Endothelial cell of umbilical vein (primary cell): ENCODE measurements at regions not wholly inside any gene's neighbourhood (a gene's known extent, or its start where the extent isn't known, plus 50 kb on each side); places are given as distances from the start of the nearest gene placed in this dataset.
"Not testable (repeated sequence)": the region's sequence is repeated elsewhere in the genome, so short reads cannot be mapped to it uniquely, and the experiment has no call there.

Experiments used
- BruUV-seq: library from RNA; stranded (reverse); fragments of 400-500 nt; replicated peaks from 2 replicates; lab custom pipeline; 2021; lab: Mats Ljungman, UMichigan
- CTCF ChIA-PET: fragments of 300-600, 350-600 bp; sonication (Branson Sonifier 250); formaldehyde crosslinking; loops from one replicate; lab custom pipeline; 2021; ENCODE audit warnings: antibody characterized with exemption, inconsistent platforms; lab: Charles Lee
- POLR2A ChIA-PET: fragments of 300-600, 350-600 bp; sonication (Branson Sonifier 250); formaldehyde crosslinking; loops from one replicate; lab custom pipeline; 2021; ENCODE audit warnings: antibody characterized with exemption, inconsistent platforms; lab: Charles Lee
- DNase-seq: peaks from one replicate; pipeline ENCODE4 v3.0.0-alpha.2; 2011; ENCODE audit warnings: low read depth, low spot score
- FAIRE-seq: peaks from 2 replicates; lab custom pipeline; 2011; peaks lifted over from hg19 to GRCh38; lab: Jason Lieb, UNC
- H2AFZ ChIP-seq: 2 replicates; pipeline ENCODE4 v1.6.0; 2012; ENCODE audit warnings: low read depth, low read length, control low read depth, inconsistent platforms
- H3K27ac ChIP-seq: 2 replicates; pipeline ENCODE4 v1.5.1; 2011; ENCODE audit warnings: low read depth, mild to moderate bottlenecking, control low read depth, low read length, moderate library complexity; ENCODE audit not compliant: insufficient read depth
- H3K27me3 ChIP-seq, 2 experiments: 2 replicates each; pipeline versions ENCODE4 v1.6.0 to v1.6.1; 2011; ENCODE audit warnings: low read length in 2 of 2, mixed read lengths in 1 of 2; ENCODE audit not compliant: control insufficient read depth in 2 of 2, insufficient read depth in 2 of 2
- H3K36me3 ChIP-seq, 2 experiments: 2 replicates in 1 of 2; 3 replicates in 1 of 2; pipeline ENCODE4 v1.5.1; 2011; ENCODE audit warnings: low read length in 2 of 2, mild to moderate bottlenecking in 1 of 2, moderate library complexity in 1 of 2; ENCODE audit not compliant: control insufficient read depth in 2 of 2, insufficient read depth in 2 of 2; ENCODE audit errors: extremely low read depth in 1 of 2
- H3K4me1 ChIP-seq: 3 replicates; pipeline ENCODE4 v1.5.1; 2011; ENCODE audit warnings: mild to moderate bottlenecking, low read length; ENCODE audit not compliant: control insufficient read depth, insufficient read depth; ENCODE audit errors: extremely low read depth
- H3K4me2 ChIP-seq: 2 replicates; pipeline ENCODE4 v1.6.1; 2011; ENCODE audit warnings: low read length, control low read depth, mixed read lengths; ENCODE audit not compliant: insufficient read depth
- H3K4me3 ChIP-seq, 3 experiments: fragments of 200-600 bp in 1 of 3; sonication (generic), shearing (Covaris generic) in 1 of 3; replicated peaks in 1 of 3; 2 replicates each; pipeline ENCODE4 v1.5.1; 2011 to 2016; ENCODE audit warnings: control low read depth in 3 of 3, low read length in 3 of 3, mild to moderate bottlenecking in 2 of 3, inconsistent platforms in 1 of 3, low read depth in 1 of 3, moderate library complexity in 1 of 3; ENCODE audit not compliant: insufficient read depth in 1 of 3
- H3K79me2 ChIP-seq: 2 replicates; pipeline ENCODE4 v1.6.0; 2012; ENCODE audit warnings: low read length, inconsistent platforms; ENCODE audit not compliant: control insufficient read depth, insufficient read depth
- H3K9ac ChIP-seq: replicated peaks from 2 replicates; pipeline ENCODE3; 2011; ENCODE audit warnings: low read length, control low read depth; ENCODE audit not compliant: insufficient read depth; ENCODE audit errors: extremely low read depth
- H3K9me1 ChIP-seq: replicated peaks from 3 replicates; pipeline ENCODE4 v1.6.0; 2011; ENCODE audit warnings: mild to moderate bottlenecking, low read length; ENCODE audit not compliant: control insufficient read depth, insufficient read depth; ENCODE audit errors: extremely low read depth
- H3K9me3 ChIP-seq: replicated peaks from 2 replicates; pipeline ENCODE4 v1.5.1; 2012; ENCODE audit warnings: low read length, inconsistent platforms; ENCODE audit not compliant: control insufficient read depth, insufficient read depth
- H4K20me1 ChIP-seq: replicated peaks from 2 replicates; pipeline ENCODE3; 2011; ENCODE audit warnings: mild to moderate bottlenecking, low read length; ENCODE audit not compliant: control insufficient read depth, insufficient read depth; ENCODE audit errors: extremely low read depth
- FOS ChIP-seq: IDR thresholded peaks from 2 replicates; pipeline ENCODE4 v1.6.1; 2011; ENCODE audit warnings: mild to moderate bottlenecking, low read length, moderate library complexity, borderline replicate concordance; ENCODE audit not compliant: insufficient read depth
- MYC ChIP-seq: IDR thresholded peaks from one replicate; pipeline ENCODE4 v1.6.1; 2011; ENCODE audit warnings: mild to moderate bottlenecking, low read depth, low read length
- POLR2A ChIP-seq: IDR thresholded peaks from 2 replicates; pipeline ENCODE4 v1.6.1; 2012; ENCODE audit warnings: low read depth, mild to moderate bottlenecking, control low read depth, low read length
- POLR2AphosphoS5 ChIP-seq: IDR thresholded peaks from 2 replicates; pipeline ENCODE4 v1.6.1; 2012; ENCODE audit warnings: low read depth, mild to moderate bottlenecking, control low read depth, low read length, moderate library complexity; ENCODE audit not compliant: insufficient read depth
- dilution Hi-C: fragments of 300-500 bp; cut with MboI; formaldehyde crosslinking; loops from one replicate; pipeline ENCODE4 v1.15.0; 2019; ENCODE audit warnings: low sequenced_read_pairs; ENCODE audit not compliant: extremely low pct_ligation_motif_present
- intact Hi-C: fragments of 100-400 bp; cut with micrococcal nuclease; formaldehyde crosslinking; loops from one replicate; pipeline ENCODE4 v1.10.0; 2022
- TF ChIP-seq, protein P1 (sequence below), 2 donors: IDR thresholded peaks; 1 replicate in 1 of 2; 2 replicates in 1 of 2; pipeline ENCODE4 v1.5.1; 2011; ENCODE audit warnings: low read length in 2 of 2, mild to moderate bottlenecking in 2 of 2, moderate library complexity in 2 of 2, control low read depth in 1 of 2, inconsistent platforms in 1 of 2, low read depth in 1 of 2; ENCODE audit not compliant: insufficient read depth in 1 of 2; ENCODE audit errors: extremely low read depth in 1 of 2
- TF ChIP-seq, protein P2 (sequence below): IDR thresholded peaks from 2 replicates; pipeline ENCODE4 v1.6.1; 2011; ENCODE audit not compliant: insufficient read depth, insufficient read length

DNA sequence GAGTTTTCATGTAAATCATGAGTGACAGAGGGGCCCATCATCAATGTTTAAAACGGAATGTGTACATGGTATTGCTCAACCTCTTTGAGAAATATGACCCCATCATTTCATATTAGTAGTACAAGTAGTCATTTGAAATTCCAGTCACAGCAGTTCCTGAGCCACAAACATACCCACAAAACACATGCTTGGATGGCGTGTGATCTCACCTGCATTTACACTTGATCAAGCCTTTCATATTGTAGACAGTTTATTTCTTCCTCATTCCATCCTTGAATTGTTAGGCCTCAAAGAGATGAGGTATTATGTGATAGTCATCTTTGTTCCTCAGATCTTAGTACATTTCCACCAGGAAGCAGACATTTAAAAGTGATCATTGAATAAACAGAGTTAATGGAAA lies 96.8 kb upstream of the TAS2R1 start:
- Histone ChIP-seq H3K27me3 (no peaks in the 10 kb centered on the region), H3K4me2 (no peak overlapping the region), H3K4me3 (no peak overlapping the region), H3K27ac (no peak overlapping the region), H4K20me1 (no peaks in the 10 kb centered on the region), H3K9me1 (no peaks in the 10 kb centered on the region), H3K79me2 (no peaks in the 10 kb centered on the region), H2AFZ (no peak overlapping the region), H3K4me1 (no peaks in the 10 kb centered on the region), H3K36me3 (no peaks in the 10 kb centered on the region), H3K9ac (no peak overlapping the region), H3K9me3 (peaks cover 3% of the 10 kb centered on the region)
- FAIRE-seq (no peak), DNase-seq (no peak)
- TF ChIP-seq POLR2AphosphoS5 = no peak
- TF ChIP-seq MYC = no peak
- TF ChIP-seq, protein P1, sequence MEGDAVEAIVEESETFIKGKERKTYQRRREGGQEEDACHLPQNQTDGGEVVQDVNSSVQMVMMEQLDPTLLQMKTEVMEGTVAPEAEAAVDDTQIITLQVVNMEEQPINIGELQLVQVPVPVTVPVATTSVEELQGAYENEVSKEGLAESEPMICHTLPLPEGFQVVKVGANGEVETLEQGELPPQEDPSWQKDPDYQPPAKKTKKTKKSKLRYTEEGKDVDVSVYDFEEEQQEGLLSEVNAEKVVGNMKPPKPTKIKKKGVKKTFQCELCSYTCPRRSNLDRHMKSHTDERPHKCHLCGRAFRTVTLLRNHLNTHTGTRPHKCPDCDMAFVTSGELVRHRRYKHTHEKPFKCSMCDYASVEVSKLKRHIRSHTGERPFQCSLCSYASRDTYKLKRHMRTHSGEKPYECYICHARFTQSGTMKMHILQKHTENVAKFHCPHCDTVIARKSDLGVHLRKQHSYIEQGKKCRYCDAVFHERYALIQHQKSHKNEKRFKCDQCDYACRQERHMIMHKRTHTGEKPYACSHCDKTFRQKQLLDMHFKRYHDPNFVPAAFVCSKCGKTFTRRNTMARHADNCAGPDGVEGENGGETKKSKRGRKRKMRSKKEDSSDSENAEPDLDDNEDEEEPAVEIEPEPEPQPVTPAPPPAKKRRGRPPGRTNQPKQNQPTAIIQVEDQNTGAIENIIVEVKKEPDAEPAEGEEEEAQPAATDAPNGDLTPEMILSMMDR (IDR thresholded peaks at IDR 0.05; ENCODE audit: extremely low read depth in 1 of 2, insufficient read depth in 1 of 2, low read depth in 1 of 2, low read length in 2 of 2) = no peak
- TF ChIP-seq POLR2A = no peak
- TF ChIP-seq, protein P2, sequence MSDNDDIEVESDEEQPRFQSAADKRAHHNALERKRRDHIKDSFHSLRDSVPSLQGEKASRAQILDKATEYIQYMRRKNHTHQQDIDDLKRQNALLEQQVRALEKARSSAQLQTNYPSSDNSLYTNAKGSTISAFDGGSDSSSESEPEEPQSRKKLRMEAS = no peak
- no peak for TF ChIP-seq FOS
- CTCF ChIA-PET = no interaction called here
- intact Hi-C loops = no loop called here
- POLR2A ChIA-PET = no interaction called here
- BruUV-seq = no TSS peak
- dilution Hi-C loops = no loop called here

DNA sequence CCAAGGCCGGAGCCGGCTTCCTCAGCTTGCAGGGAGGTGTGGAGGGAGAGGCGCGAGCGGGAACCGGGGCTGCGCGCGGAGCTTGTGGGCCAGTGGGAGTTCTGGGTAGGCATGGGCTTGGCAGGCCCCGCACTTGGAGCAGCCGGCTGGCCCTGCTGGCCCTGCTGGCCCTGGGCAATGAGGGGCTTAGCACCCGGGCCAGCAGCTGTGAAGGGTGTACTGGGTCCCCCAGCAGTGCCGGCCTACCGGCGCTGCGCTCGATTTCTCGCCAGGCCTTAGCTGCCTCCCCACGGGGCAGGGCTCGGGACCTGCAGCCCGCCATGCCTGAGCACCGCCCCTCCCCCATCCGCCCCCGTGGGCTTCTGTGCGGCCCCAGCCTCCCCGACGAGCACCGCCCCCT lies 95.1 kb upstream of the TAS2R1 start:
- BruUV-seq, dilution Hi-C loops: not testable (repeated sequence)

More for the DNA sequence above, 95.1 kb upstream of the TAS2R1 start:
- H3K9me1 ChIP-seq, intact Hi-C loops, DNase-seq, H2AFZ ChIP-seq, H3K4me1 ChIP-seq, H3K4me3 ChIP-seq, H3K9ac ChIP-seq, H3K27ac ChIP-seq, H3K79me2 ChIP-seq, FAIRE-seq, CTCF ChIA-PET, H3K36me3 ChIP-seq, H3K9me3 ChIP-seq, H3K27me3 ChIP-seq, H4K20me1 ChIP-seq, H3K4me2 ChIP-seq, POLR2A ChIA-PET: not testable (repeated sequence)
